K562 (cell line): ENCODE measurements at regions not wholly inside any gene's neighbourhood (a gene's known extent, or its start where the extent isn't known, plus 50 kb on each side); places are given as distances from the start of the nearest gene placed in this dataset.

Experiments
- ATAC-seq: fragments of 200-7000 bp; cut with Tn5 transposase; 3 replicates; pipeline ENCODE4 v1.9.1; 2020; ENCODE audit warnings: moderate library complexity
- BruUV-seq: library from RNA; stranded (reverse); fragments of 400-500 nt; replicated peaks from 2 replicates; lab custom pipeline; 2021; lab: Mats Ljungman, UMichigan
- CTCF ChIA-PET: fragments of 300-600 bp; formaldehyde crosslinking; extraction: SDS; loops from one replicate; lab custom pipeline; 2021; ENCODE audit warnings: low intra/inter-chr PET ratio; lab: Yijun Ruan, JAX
- POLR2A ChIA-PET: fragments of 300-600, 350-650 bp; sonication (Branson Sonifier 250); formaldehyde crosslinking; extraction: SDS; loops from one replicate; lab custom pipeline; 2021; ENCODE audit warnings: antibody characterized with exemption, inconsistent platforms; lab: Yijun Ruan, JAX
- DNase-seq, 4 experiments: peaks; one replicate each; pipeline versions ENCODE4 v3.0.0 to v3.0.0-alpha.2; 2011 to 2018; ENCODE audit warnings: low spot score in 3 of 4, mixed read lengths in 3 of 4; ENCODE audit errors: extremely low read depth in 1 of 4
- FAIRE-seq: peaks from 2 replicates; lab custom pipeline; 2011; peaks lifted over from hg19 to GRCh38; lab: Jason Lieb, UNC
- H2AFZ ChIP-seq: 2 replicates; pipeline ENCODE4 v1.6.0; 2011; ENCODE audit warnings: low read depth, low read length, control low read depth, inconsistent platforms
- H3K27ac ChIP-seq: fragments of 200-600 bp; 3 replicates; pipeline ENCODE4 v1.8.0; 2011; ENCODE audit warnings: low read depth, mild to moderate bottlenecking, control low read depth, inconsistent platforms, low read length, moderate library complexity, mixed read lengths; ENCODE audit errors: extremely low read depth
- H3K27me3 ChIP-seq, 2 experiments: fragments of 300-600 bp in 1 of 2; 2 replicates in 1 of 2; 3 replicates in 1 of 2; pipeline versions ENCODE4 v1.6.0 to v1.8.0; 2011; ENCODE audit warnings: inconsistent platforms in 2 of 2, low read length in 2 of 2, mild to moderate bottlenecking in 1 of 2, mixed read lengths in 1 of 2, moderate library complexity in 1 of 2; ENCODE audit not compliant: control insufficient read depth in 2 of 2, insufficient read depth in 2 of 2
- H3K36me3 ChIP-seq: fragments of 300-600 bp; 3 replicates; pipeline ENCODE4 v1.8.0; 2011; ENCODE audit warnings: mild to moderate bottlenecking, low read length, inconsistent platforms; ENCODE audit not compliant: control insufficient read depth, insufficient read depth
- H3K4me1 ChIP-seq, 2 experiments: fragments of 200-600 bp in 1 of 2; replicated peaks in 1 of 2; 2 replicates in 1 of 2; 3 replicates in 1 of 2; pipeline versions ENCODE4 v1.5.1 to v1.8.0; 2011; ENCODE audit warnings: inconsistent platforms in 2 of 2, low read length in 2 of 2, mild to moderate bottlenecking in 1 of 2, mixed read lengths in 1 of 2, moderate library complexity in 1 of 2; ENCODE audit not compliant: control insufficient read depth in 2 of 2, insufficient read depth in 2 of 2
- H3K4me2 ChIP-seq: 2 replicates; pipeline ENCODE4 v1.6.1; 2011; ENCODE audit warnings: low read length, control low read depth, inconsistent platforms, mixed read lengths; ENCODE audit not compliant: insufficient read depth
- H3K4me3 ChIP-seq: fragments of 200-600 bp; sonication (generic), shearing (Covaris generic); 2 replicates; pipeline ENCODE4 v1.5.1; 2016; ENCODE audit warnings: control low read depth, inconsistent platforms
- H3K79me2 ChIP-seq: fragments of 200-600 bp; 3 replicates; pipeline ENCODE4 v1.8.0; 2011; ENCODE audit warnings: low read length, inconsistent platforms; ENCODE audit not compliant: control insufficient read depth, insufficient read depth
- H3K9ac ChIP-seq, 2 experiments: 2 replicates each; pipeline versions ENCODE4 v1.6.0 to v1.6.1; 2011; ENCODE audit warnings: low read depth in 2 of 2, low read length in 2 of 2, control low read depth in 1 of 2, inconsistent platforms in 1 of 2, mild to moderate bottlenecking in 1 of 2, mixed read lengths in 1 of 2; ENCODE audit not compliant: insufficient read depth in 1 of 2
- H3K9me1 ChIP-seq: one replicate; pipeline ENCODE4 v1.6.0; 2011; ENCODE audit warnings: inconsistent platforms, mild to moderate bottlenecking, low read length, moderate library complexity; ENCODE audit not compliant: control insufficient read depth, insufficient read depth
- H3K9me3 ChIP-seq: replicated peaks from 2 replicates; pipeline ENCODE4 v1.5.1; 2011; ENCODE audit warnings: low read depth, low read length, inconsistent platforms; ENCODE audit not compliant: control insufficient read depth, insufficient read depth
- H4K20me1 ChIP-seq: replicated peaks from 2 replicates; pipeline ENCODE4 v1.6.1; 2011; ENCODE audit warnings: low read length, inconsistent platforms, mixed read lengths; ENCODE audit not compliant: control insufficient read depth, insufficient read depth
- BACH1 ChIP-seq: fragments of 200-800 bp; sonication (Bioruptor generic); IDR thresholded peaks from 2 replicates; pipeline ENCODE4 v1.6.1; 2016; ENCODE audit warnings: missing genetic modification characterization, missing compliant biosample characterization
- CBX8 ChIP-seq: fragments of 200-600 bp; sonication (generic); IDR thresholded peaks from 2 replicates; pipeline ENCODE4 v1.6.1; 2012; ENCODE audit warnings: borderline replicate concordance, mixed run types, low read depth, mild to moderate bottlenecking, moderate library complexity, mixed read lengths, low read length, control low read depth, inconsistent platforms; ENCODE audit not compliant: poor library complexity, severe bottlenecking; ENCODE audit errors: extremely low read depth
- CCNT2 ChIP-seq: IDR thresholded peaks from 2 replicates; pipeline ENCODE4 v1.6.1; 2011; ENCODE audit warnings: borderline replicate concordance, low read depth, mild to moderate bottlenecking, moderate library complexity, mixed read lengths, low read length; ENCODE audit not compliant: insufficient read length; ENCODE audit errors: extremely low read depth
- CEBPB ChIP-seq: fragments of 450-650 bp; IDR thresholded peaks from 2 replicates; pipeline ENCODE4 v1.6.1; 2016; ENCODE audit warnings: missing genetic modification characterization, missing compliant biosample characterization
- HCFC1 ChIP-seq: IDR thresholded peaks from 2 replicates; pipeline ENCODE4 v1.6.1; 2012; ENCODE audit warnings: low read depth, low read length, improper control_type of control experiment
- HEY1 ChIP-seq: fragments of 250-450 bp; sonication (Bioruptor Pico); IDR thresholded peaks from 2 replicates; pipeline ENCODE4 v1.5.0; 2020; ENCODE audit warnings: mild to moderate bottlenecking, moderate library complexity, borderline replicate concordance
- KHSRP ChIP-seq: fragments of 450-650 bp; IDR thresholded peaks from 2 replicates; pipeline ENCODE4 v1.6.1; 2017
- LCOR ChIP-seq: sonication (generic); formaldehyde crosslinking; IDR thresholded peaks from 2 replicates; pipeline ENCODE4 v1.8.0; 2022; ENCODE audit warnings: mild to moderate bottlenecking, missing genetic modification reagents
- NCOR1 ChIP-seq: fragments of 450-650 bp; IDR thresholded peaks from 2 replicates; pipeline ENCODE4 v1.6.1; 2016; ENCODE audit warnings: mild to moderate bottlenecking, moderate library complexity
- NFIC ChIP-seq: fragments of 450-650 bp; IDR thresholded peaks from 2 replicates; pipeline ENCODE4 v1.6.1; 2017; ENCODE audit warnings: mild to moderate bottlenecking, inconsistent platforms
- NONO ChIP-seq, 2 experiments: fragments of 200-400 bp in 1 of 2; fragments of 450-650 bp in 1 of 2; formaldehyde crosslinking in 1 of 2; IDR thresholded peaks; 2 replicates each; pipeline ENCODE4 v1.6.1; 2017; ENCODE audit warnings: low read depth in 2 of 2, mild to moderate bottlenecking in 2 of 2, moderate library complexity in 2 of 2, low read length in 1 of 2
- POLR2H ChIP-seq: IDR thresholded peaks from 2 replicates; pipeline ENCODE4 v1.6.1; 2016; ENCODE audit warnings: missing genetic modification characterization, low read depth, mild to moderate bottlenecking, control low read depth, missing compliant biosample characterization, moderate library complexity
- ZNF253 ChIP-seq: fragments of 250-450 bp; sonication (Bioruptor Pico); conservative IDR thresholded peaks from 2 replicates; pipeline ENCODE4 v1.6.1; 2021; ENCODE audit warnings: mild to moderate bottlenecking
- ZNF583 ChIP-seq: fragments of 250-450 bp; sonication (Bioruptor Pico); IDR thresholded peaks from 2 replicates; pipeline ENCODE4 v1.4.0; 2020
- ZNF699 ChIP-seq: fragments of 250-450 bp; sonication (Bioruptor Pico); IDR thresholded peaks from 2 replicates; pipeline ENCODE4 v1.8.0; 2021; ENCODE audit warnings: mild to moderate bottlenecking, moderate library complexity; ENCODE audit not compliant: insufficient replicate concordance
- WGBS: fragments of 100-300 bp; shearing (Covaris generic); methylation state at CpG from one replicate; pipeline ENCODE4 v1.1.6; 2016; ENCODE audit warnings: low coverage, mixed read lengths; ENCODE audit not compliant: insufficient coverage; ENCODE audit errors: missing lambda C conversion rate; 5-methylcytosine and 5-hydroxymethylcytosine counted together
- in situ Hi-C: fragments of 300-500 bp; cut with MboI; formaldehyde crosslinking; loops from 4 replicates; pipeline ENCODE4 v1.15.0; 2018; ENCODE audit warnings: inconsistent platforms, mixed read lengths
- intact Hi-C: fragments of 100-400 bp; cut with micrococcal nuclease; formaldehyde crosslinking; loops from 2 replicates; pipeline ENCODE4 v1.14.2; 2022
- TF ChIP-seq, protein P1 (sequence below): fragments of 450-650 bp; IDR thresholded peaks from one replicate; pipeline ENCODE4 v1.6.1; 2018; ENCODE audit warnings: mild to moderate bottlenecking, moderate library complexity; ENCODE audit not compliant: partially characterized antibody

DNA sequence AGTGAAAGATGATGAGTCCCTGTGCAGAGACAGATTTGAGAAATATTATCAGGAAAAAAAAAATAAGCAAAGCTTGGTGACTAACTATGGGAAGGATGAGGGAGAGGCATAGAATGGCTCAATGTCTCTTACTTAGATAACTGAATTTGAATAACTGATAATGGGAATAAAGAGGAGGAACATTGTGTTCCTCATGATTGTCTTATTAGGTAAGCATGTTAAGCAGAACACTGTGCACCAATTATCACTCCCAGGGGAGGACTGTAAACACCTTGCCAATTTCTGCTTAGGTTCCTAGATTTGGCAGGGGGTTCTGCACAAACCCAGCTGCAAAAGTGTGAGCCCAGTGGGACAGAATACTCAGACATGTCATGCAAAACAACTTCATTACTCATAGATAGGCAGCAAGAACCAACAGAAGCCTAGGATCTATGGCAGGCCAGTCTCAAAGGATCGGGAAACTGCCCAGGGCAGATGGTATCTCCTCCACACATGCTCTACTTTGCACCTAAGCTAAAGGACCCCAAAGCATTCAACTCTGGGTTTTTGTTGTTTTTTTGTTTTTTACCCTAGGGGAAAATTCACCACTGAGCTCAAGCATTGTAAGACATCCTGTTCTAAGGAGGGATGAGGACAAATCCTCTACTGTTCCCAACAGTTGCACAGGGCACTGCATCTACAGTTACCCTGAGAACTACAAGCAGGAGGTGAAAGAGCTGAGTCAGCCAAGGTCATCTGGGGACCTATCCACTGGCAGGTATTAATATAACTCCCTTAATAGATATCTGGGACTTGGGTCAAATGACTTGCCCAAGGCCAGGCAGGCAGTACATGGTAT, 907.0 kb downstream of the RAPGEF2 start:
- Histone ChIP-seq H3K9me1 (no peaks in the 10 kb centered on the region), H3K27ac (no peak overlapping the region), H3K79me2 (no peaks in the 10 kb centered on the region), H3K4me2 (no peak overlapping the region)
- DNase-seq: no peak
- TF ChIP-seq ZNF253 (CRISPR knock-in tag) (no peak), CEBPB (no peak), ZNF583 (CRISPR knock-in tag) (no peak)
- TF ChIP-seq, all 486 proteins: peak for 0
- no peaks in the 10 kb centered on the region for H3K36me3 ChIP-seq
- H3K9ac ChIP-seq: no peak overlapping the region
- H3K4me1 ChIP-seq: no peaks in the 10 kb centered on the region
- ChIA-PET POLR2A (no interaction called here), CTCF (no interaction called here)
- no peaks in the 10 kb centered on the region for H4K20me1 ChIP-seq
- FAIRE-seq (no peak), ATAC-seq (no peak)
- no TSS peak for BruUV-seq
- no CpG with 5 or more reads among the region's 1 CpG for WGBS
- no peaks in the 10 kb centered on the region for H3K9me3 ChIP-seq
- H2AFZ ChIP-seq: no peak overlapping the region
- H3K27me3 ChIP-seq: no peaks in the 10 kb centered on the region
- intact Hi-C loops: no loop called here
- in situ Hi-C loops: no loop called here
- no peak overlapping the region for H3K4me3 ChIP-seq

DNA sequence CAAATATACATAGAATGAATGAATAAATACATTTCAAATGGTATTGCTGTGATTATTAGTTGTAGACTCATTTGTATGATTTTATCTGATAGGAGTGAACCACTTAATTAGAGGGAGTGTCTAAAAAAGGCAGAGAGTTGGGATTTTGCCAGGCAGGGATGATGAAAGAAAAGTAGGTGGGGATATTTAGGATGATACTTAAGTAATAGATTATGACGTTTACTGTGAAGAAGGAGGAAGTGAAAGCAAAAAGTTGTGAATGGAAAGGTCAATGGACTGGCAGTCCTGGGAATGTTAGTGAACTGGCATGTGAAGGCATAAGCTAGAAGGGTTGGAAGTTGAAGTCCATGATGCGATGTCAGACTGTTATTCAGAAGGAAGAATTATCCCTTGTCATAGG, 917.1 kb downstream of the RAPGEF2 start:
- in situ Hi-C loops: no loop called here
- CTCF ChIA-PET: no interaction called here
- TF ChIP-seq HEY1 (CRISPR knock-in tag) (no peak), HCFC1 (no peak), LCOR (CRISPR knock-in tag) (no peak), CBX8 (no peak), BACH1 (tag) (no peak), NONO (IDR thresholded peaks at IDR 0.05; ENCODE audit: low read depth in 2 of 2, low read length in 1 of 2) (no peak), ZNF699 (CRISPR knock-in tag) (no peak), NCOR1 (no peak), CCNT2 (no peak), KHSRP (no peak), POLR2H (tag) (no peak), NFIC (no peak)
- TF ChIP-seq, protein P1, sequence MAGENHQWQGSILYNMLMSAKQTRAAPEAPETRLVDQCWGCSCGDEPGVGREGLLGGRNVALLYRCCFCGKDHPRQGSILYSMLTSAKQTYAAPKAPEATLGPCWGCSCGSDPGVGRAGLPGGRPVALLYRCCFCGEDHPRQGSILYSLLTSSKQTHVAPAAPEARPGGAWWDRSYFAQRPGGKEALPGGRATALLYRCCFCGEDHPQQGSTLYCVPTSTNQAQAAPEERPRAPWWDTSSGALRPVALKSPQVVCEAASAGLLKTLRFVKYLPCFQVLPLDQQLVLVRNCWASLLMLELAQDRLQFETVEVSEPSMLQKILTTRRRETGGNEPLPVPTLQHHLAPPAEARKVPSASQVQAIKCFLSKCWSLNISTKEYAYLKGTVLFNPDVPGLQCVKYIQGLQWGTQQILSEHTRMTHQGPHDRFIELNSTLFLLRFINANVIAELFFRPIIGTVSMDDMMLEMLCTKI: no peak

More for the DNA sequence above, 917.1 kb downstream of the RAPGEF2 start:
- H3K4me3 ChIP-seq: no peak overlapping the region
- H3K36me3 ChIP-seq: no peaks in the 10 kb centered on the region
- H3K79me2 ChIP-seq: no peaks in the 10 kb centered on the region
- no peak for DNase-seq
- 0% methylated on average over 1 of the region's 2 CpGs for WGBS
- H3K9me3 ChIP-seq: no peaks in the 10 kb centered on the region
- no peaks in the 10 kb centered on the region for H4K20me1 ChIP-seq
- no peaks in the 10 kb centered on the region for H3K9me1 ChIP-seq
- no peak for FAIRE-seq
- no peak overlapping the region for H3K27ac ChIP-seq
- POLR2A ChIA-PET: no interaction called here
- H3K27me3 ChIP-seq: no peaks in the 10 kb centered on the region
- H2AFZ ChIP-seq: no peak overlapping the region
- ATAC-seq: no peak
- H3K4me1 ChIP-seq: no peaks in the 10 kb centered on the region
- intact Hi-C loops: no loop called here
- no peak overlapping the region for H3K4me2 ChIP-seq
- no TSS peak for BruUV-seq
- H3K9ac ChIP-seq: no peak overlapping the region
